Nephron progenitor cell (in vitro differentiated cells): ENCODE measurements at regions not wholly inside any gene's neighbourhood (a gene's known extent, or its start where the extent isn't known, plus 50 kb on each side); places are given as distances from the start of the nearest gene placed in this dataset.

Source experiments
- DNase-seq: peaks from one replicate; pipeline ENCODE4 v3.0.0; 2021
- H3K27ac Mint-ChIP-seq: 2 replicates; pipeline ENCODE4 v1.8.0; 2021; ENCODE audit warnings: mild to moderate bottlenecking, moderate library complexity, mixed read lengths
- H3K27me3 Mint-ChIP-seq: 2 replicates; pipeline ENCODE4 v1.8.0; 2021; ENCODE audit warnings: mild to moderate bottlenecking, low read depth, mixed read lengths; ENCODE audit not compliant: poor library complexity
- H3K36me3 Mint-ChIP-seq: 2 replicates; pipeline ENCODE4 v1.8.0; 2021; ENCODE audit warnings: low read depth, mixed read lengths
- H3K4me1 Mint-ChIP-seq: 2 replicates; pipeline ENCODE4 v1.8.0; 2021; ENCODE audit warnings: mixed read lengths
- H3K4me3 Mint-ChIP-seq: 2 replicates; pipeline ENCODE4 v1.8.0; 2021; ENCODE audit warnings: mild to moderate bottlenecking, moderate library complexity, mixed read lengths
- H3K9me3 Mint-ChIP-seq: 2 replicates; pipeline ENCODE4 v1.8.0; 2021; ENCODE audit warnings: mild to moderate bottlenecking, moderate library complexity, mixed read lengths
- CTCF ChIP-seq: fragments of 200-600 bp; sonication (generic); IDR thresholded peaks from 2 replicates; pipeline ENCODE4 v1.5.0; 2021; ENCODE audit warnings: antibody characterized with exemption

- H3K4me3 Mint-ChIP-seq, result no peak overlapping the region
- no peaks in the 10 kb centered on the region for H3K9me3 Mint-ChIP-seq
- H3K4me1 Mint-ChIP-seq, result peaks cover 8% of the 10 kb centered on the region
- no peak overlapping the region for H3K27ac Mint-ChIP-seq
- no peaks in the 10 kb centered on the region for H3K27me3 Mint-ChIP-seq
- no peaks in the 10 kb centered on the region for H3K36me3 Mint-ChIP-seq
- DNase-seq, result no peak
- TF ChIP-seq CTCF, result no peak
These were observed 228.8 kb downstream of the TLE4 start for GRCh38 chr9:79800578-79800977.

DNA sequence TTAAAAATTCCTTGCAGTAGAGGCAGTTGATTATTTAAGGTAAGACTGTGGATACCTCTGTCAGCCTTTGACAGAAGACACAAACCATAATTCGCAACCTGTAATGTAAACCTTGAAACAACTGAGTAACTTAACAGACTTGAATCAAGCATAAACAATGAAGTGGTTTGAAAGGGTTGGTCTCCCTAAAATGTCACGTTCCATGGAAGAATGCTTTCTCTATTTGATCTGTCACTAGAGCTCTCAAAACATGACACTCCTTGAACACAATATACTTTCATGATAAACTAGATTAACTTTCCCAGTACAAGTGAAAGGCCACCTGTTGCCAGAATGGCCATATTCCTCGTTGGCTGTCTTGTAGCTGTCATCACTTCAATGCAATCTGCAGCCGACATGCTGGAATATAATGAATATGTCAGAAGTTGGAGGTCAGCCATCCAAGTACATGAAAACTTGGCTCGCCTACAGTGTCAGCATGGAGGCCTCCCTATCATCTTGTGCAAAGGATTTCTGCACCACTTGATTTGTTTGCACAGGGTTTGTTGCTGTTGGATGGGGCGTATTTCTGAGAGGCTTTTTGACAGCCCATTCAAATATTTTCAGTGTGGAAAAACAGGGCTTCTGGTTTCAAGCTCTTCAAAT lies 228.0 kb downstream of the TLE4 start:
- no peak for TF ChIP-seq CTCF
- no peak overlapping the region for H3K27ac Mint-ChIP-seq
- H3K4me1 Mint-ChIP-seq, result peaks cover 8% of the 10 kb centered on the region
- no peak for DNase-seq
- H3K27me3 Mint-ChIP-seq, result no peaks in the 10 kb centered on the region
- no peaks in the 10 kb centered on the region for H3K9me3 Mint-ChIP-seq
- no peak overlapping the region for H3K4me3 Mint-ChIP-seq
- H3K36me3 Mint-ChIP-seq, result no peaks in the 10 kb centered on the region

GRCh38 chr9:79798450-79798849 lies 226.7 kb downstream of the TLE4 start:
- no peak overlapping the region for H3K4me3 Mint-ChIP-seq
- no peak overlapping the region for H3K27ac Mint-ChIP-seq
- no peaks in the 10 kb centered on the region for H3K27me3 Mint-ChIP-seq
- peaks cover 8% of the 10 kb centered on the region for H3K4me1 Mint-ChIP-seq
- no peaks in the 10 kb centered on the region for H3K9me3 Mint-ChIP-seq
- no peak for TF ChIP-seq CTCF
- no peaks in the 10 kb centered on the region for H3K36me3 Mint-ChIP-seq
- DNase-seq, result no peak

- Mint-ChIP-seq H3K4me1 (peaks cover 8% of the 10 kb centered on the region), H3K4me3 (no peak overlapping the region), H3K9me3 (no peaks in the 10 kb centered on the region), H3K36me3 (no peaks in the 10 kb centered on the region), H3K27ac (no peak overlapping the region), H3K27me3 (no peaks in the 10 kb centered on the region)
- DNase-seq, result no peak
- no peak for TF ChIP-seq CTCF
These were observed 224.6 kb downstream of the TLE4 start for GRCh38 chr9:79796411-79796810.

- no peak overlapping the region for H3K4me3 Mint-ChIP-seq
- H3K27ac Mint-ChIP-seq, result no peak overlapping the region
- peaks cover 14% of the 10 kb centered on the region for H3K9me3 Mint-ChIP-seq
- TF ChIP-seq CTCF, result no peak
- no peak for DNase-seq
- no peaks in the 10 kb centered on the region for H3K27me3 Mint-ChIP-seq
- no peaks in the 10 kb centered on the region for H3K36me3 Mint-ChIP-seq
- H3K4me1 Mint-ChIP-seq, result no peaks in the 10 kb centered on the region
These were observed 216.9 kb downstream of the TLE4 start for GRCh38 chr9:79788662-79789061.

- peaks cover 4% of the 10 kb centered on the region for H3K27me3 Mint-ChIP-seq
- no peak overlapping the region for H3K4me3 Mint-ChIP-seq
- H3K36me3 Mint-ChIP-seq, result no peaks in the 10 kb centered on the region
- TF ChIP-seq CTCF, result no peak
- DNase-seq, result no peak
- no peaks in the 10 kb centered on the region for H3K9me3 Mint-ChIP-seq
- H3K27ac Mint-ChIP-seq, result no peak overlapping the region
- no peaks in the 10 kb centered on the region for H3K4me1 Mint-ChIP-seq
These were observed 209.5 kb downstream of the TLE4 start for GRCh38 chr9:79781263-79781662.
